HAP-1 (cell line): ENCODE measurements at regions not wholly inside any gene's neighbourhood (a gene's known extent, or its start where the extent isn't known, plus 50 kb on each side); places are given as distances from the start of the nearest gene placed in this dataset.
"Not testable (repeated sequence)": the region's sequence is repeated elsewhere in the genome, so short reads cannot be mapped to it uniquely, and the experiment has no call there.

Experiments
- DNase-seq, 2 experiments: peaks; one replicate each; pipeline ENCODE4 v3.0.0-alpha.2; 2016 to 2020; ENCODE audit warnings: low spot score in 2 of 2
- H3K27me3 ChIP-seq: fragments of 250-450 bp; sonication (Bioruptor Pico); 2 replicates; pipeline ENCODE4 v1.5.1; 2020; ENCODE audit warnings: low read depth, mild to moderate bottlenecking, moderate library complexity
- H3K36me3 ChIP-seq: fragments of 250-450 bp; sonication (Bioruptor Pico); replicated peaks from 2 replicates; pipeline ENCODE4 v1.5.1; 2020; ENCODE audit warnings: mild to moderate bottlenecking
- H3K4me1 ChIP-seq: fragments of 250-450 bp; sonication (Bioruptor Pico); 2 replicates; pipeline ENCODE4 v1.5.1; 2020; ENCODE audit warnings: mild to moderate bottlenecking
- H3K4me3 ChIP-seq: fragments of 250-450 bp; sonication (Bioruptor Pico); 2 replicates; pipeline ENCODE4 v1.5.1; 2020; ENCODE audit warnings: mild to moderate bottlenecking, moderate library complexity
- H3K9me3 ChIP-seq: fragments of 250-450 bp; sonication (Bioruptor Pico); 2 replicates; pipeline ENCODE4 v1.5.1; 2020; ENCODE audit warnings: mild to moderate bottlenecking, moderate library complexity
- in situ Hi-C: fragments of 300-500 bp; cut with MboI; formaldehyde crosslinking; loops from 3 replicates; pipeline ENCODE4 v1.14.3; 2020; ENCODE audit warnings: low sequenced_read_pairs, inconsistent platforms, mixed read lengths

- no peaks in the 10 kb centered on the region for H3K36me3 ChIP-seq
- in situ Hi-C loops: no loop called here
- H3K4me3 ChIP-seq: no peak overlapping the region
- H3K27me3 ChIP-seq: no peaks in the 10 kb centered on the region
- no peaks in the 10 kb centered on the region for H3K9me3 ChIP-seq
- DNase-seq: no peak
- no peaks in the 10 kb centered on the region for H3K4me1 ChIP-seq
Observed at GRCh38 chr4:38383646-38384121, 280.3 kb upstream of the KLF3 start.

GRCh38 chr4:38385093-38386004 is 278.6 kb upstream of the KLF3 start:
- H3K27me3 ChIP-seq: no peaks in the 10 kb centered on the region
- no peaks in the 10 kb centered on the region for H3K4me1 ChIP-seq
- H3K36me3 ChIP-seq: no peaks in the 10 kb centered on the region
- DNase-seq: no peak
- no peak overlapping the region for H3K4me3 ChIP-seq
- in situ Hi-C loops: no loop called here
- no peaks in the 10 kb centered on the region for H3K9me3 ChIP-seq

- H3K27me3 ChIP-seq: no peaks in the 10 kb centered on the region
- no peaks in the 10 kb centered on the region for H3K4me1 ChIP-seq
- no peak overlapping the region for H3K4me3 ChIP-seq
- DNase-seq: no peak
- no peaks in the 10 kb centered on the region for H3K36me3 ChIP-seq
- in situ Hi-C loops: no loop called here
- H3K9me3 ChIP-seq: no peaks in the 10 kb centered on the region
Observed at GRCh38 chr4:38386005-38386551, 277.9 kb upstream of the KLF3 start.

- H3K36me3 ChIP-seq: no peaks in the 10 kb centered on the region
- in situ Hi-C loops: no loop called here
- H3K9me3 ChIP-seq: no peaks in the 10 kb centered on the region
- H3K27me3 ChIP-seq: no peaks in the 10 kb centered on the region
- no peak overlapping the region for H3K4me3 ChIP-seq
- H3K4me1 ChIP-seq: no peaks in the 10 kb centered on the region
- DNase-seq: no peak
Observed at GRCh38 chr4:38386654-38387188, 277.3 kb upstream of the KLF3 start.

GRCh38 chr4:38387348-38387747 is 276.7 kb upstream of the KLF3 start:
- H3K4me3 ChIP-seq: no peak overlapping the region
- no peak for DNase-seq
- H3K9me3 ChIP-seq: no peaks in the 10 kb centered on the region
- H3K36me3 ChIP-seq: no peaks in the 10 kb centered on the region
- in situ Hi-C loops: no loop called here
- H3K27me3 ChIP-seq: no peaks in the 10 kb centered on the region
- no peaks in the 10 kb centered on the region for H3K4me1 ChIP-seq

- Histone ChIP-seq H3K9me3 (no peaks in the 10 kb centered on the region), H3K4me3 (no peak overlapping the region), H3K36me3 (no peaks in the 10 kb centered on the region), H3K27me3 (no peaks in the 10 kb centered on the region), H3K4me1 (no peaks in the 10 kb centered on the region)
- in situ Hi-C loops: no loop called here
- no peak for DNase-seq
Observed at GRCh38 chr4:38387819-38388218, 276.2 kb upstream of the KLF3 start.

- H3K4me3 ChIP-seq, in situ Hi-C loops, H3K9me3 ChIP-seq, H3K4me1 ChIP-seq, H3K36me3 ChIP-seq, DNase-seq, H3K27me3 ChIP-seq: not testable (repeated sequence)
Observed at GRCh38 chr4:38388907-38389306, 275.1 kb upstream of the KLF3 start.

GRCh38 chr4:38390969-38391545 is 272.9 kb upstream of the KLF3 start:
- H3K4me3 ChIP-seq: no peak overlapping the region
- no peaks in the 10 kb centered on the region for H3K4me1 ChIP-seq
- H3K36me3 ChIP-seq: no peaks in the 10 kb centered on the region
- H3K9me3 ChIP-seq: no peaks in the 10 kb centered on the region
- in situ Hi-C loops: no loop called here
- H3K27me3 ChIP-seq: no peaks in the 10 kb centered on the region
- DNase-seq: no peak

GRCh38 chr4:38392223-38392855 is 271.7 kb upstream of the KLF3 start:
- no peak for DNase-seq
- H3K36me3 ChIP-seq: no peaks in the 10 kb centered on the region
- H3K4me3 ChIP-seq: no peak overlapping the region
- no peaks in the 10 kb centered on the region for H3K4me1 ChIP-seq
- in situ Hi-C loops: no loop called here
- H3K27me3 ChIP-seq: no peaks in the 10 kb centered on the region
- H3K9me3 ChIP-seq: no peaks in the 10 kb centered on the region

- in situ Hi-C loops: no loop called here
- Histone ChIP-seq H3K4me1 (no peaks in the 10 kb centered on the region), H3K4me3 (no peak overlapping the region), H3K27me3 (no peaks in the 10 kb centered on the region), H3K9me3 (no peaks in the 10 kb centered on the region), H3K36me3 (no peaks in the 10 kb centered on the region)
- DNase-seq: no peak
Observed at GRCh38 chr4:38396091-38396490, 267.9 kb upstream of the KLF3 start.

- no peaks in the 10 kb centered on the region for H3K27me3 ChIP-seq
- in situ Hi-C loops: no loop called here
- no peaks in the 10 kb centered on the region for H3K9me3 ChIP-seq
- H3K4me1 ChIP-seq: no peaks in the 10 kb centered on the region
- DNase-seq: no peak
- H3K4me3 ChIP-seq: no peak overlapping the region
- H3K36me3 ChIP-seq: no peaks in the 10 kb centered on the region
Observed at GRCh38 chr4:38396845-38397547, 267.0 kb upstream of the KLF3 start.

- Histone ChIP-seq H3K27me3 (no peaks in the 10 kb centered on the region), H3K4me1 (no peaks in the 10 kb centered on the region), H3K36me3 (no peaks in the 10 kb centered on the region), H3K4me3 (no peak overlapping the region), H3K9me3 (no peaks in the 10 kb centered on the region)
- no peak for DNase-seq
- in situ Hi-C loops: no loop called here
Observed at GRCh38 chr4:38400946-38401345, 263.1 kb upstream of the KLF3 start.

- 0 out of 2 replicates have a peak, but pooled peaks cover under 1% of the 10 kb centered on the region for H3K27me3 ChIP-seq
- no peak for DNase-seq
- H3K9me3 ChIP-seq: no peaks in the 10 kb centered on the region
- H3K4me1 ChIP-seq: no peaks in the 10 kb centered on the region
- in situ Hi-C loops: no loop called here
- no peak overlapping the region for H3K4me3 ChIP-seq
- no peaks in the 10 kb centered on the region for H3K36me3 ChIP-seq
Observed at GRCh38 chr4:38406243-38406642, 257.8 kb upstream of the KLF3 start.
